Osteocyte (in vitro differentiated cells): ENCODE measurements at regions not wholly inside any gene's neighbourhood (a gene's known extent, or its start where the extent isn't known, plus 50 kb on each side); places are given as distances from the start of the nearest gene placed in this dataset.
"Not testable (repeated sequence)": the region's sequence is repeated elsewhere in the genome, so short reads cannot be mapped to it uniquely, and the experiment has no call there.

ENCODE experiments used
- DNase-seq: peaks from one replicate; pipeline ENCODE4 v3.0.0; 2021; ENCODE audit warnings: mixed read lengths; ENCODE audit not compliant: unreplicated experiment; ENCODE audit errors: extremely low spot score
- H3K27ac Mint-ChIP-seq: one replicate; pipeline ENCODE4 v1.8.0; 2021; ENCODE audit warnings: mild to moderate bottlenecking, mixed read lengths; ENCODE audit not compliant: unreplicated experiment
- H3K27me3 Mint-ChIP-seq: one replicate; pipeline ENCODE4 v1.8.0; 2021; ENCODE audit warnings: mixed read lengths; ENCODE audit not compliant: unreplicated experiment
- H3K36me3 Mint-ChIP-seq: one replicate; pipeline ENCODE4 v1.8.0; 2021; ENCODE audit warnings: mixed read lengths; ENCODE audit not compliant: unreplicated experiment
- H3K4me1 Mint-ChIP-seq: one replicate; pipeline ENCODE4 v1.8.0; 2021; ENCODE audit warnings: mixed read lengths; ENCODE audit not compliant: unreplicated experiment
- H3K4me3 Mint-ChIP-seq: one replicate; pipeline ENCODE4 v1.8.0; 2021; ENCODE audit warnings: mild to moderate bottlenecking, moderate library complexity, mixed read lengths; ENCODE audit not compliant: unreplicated experiment
- H3K9me3 Mint-ChIP-seq: one replicate; pipeline ENCODE4 v1.8.0; 2021; ENCODE audit warnings: mixed read lengths; ENCODE audit not compliant: unreplicated experiment
- CTCF ChIP-seq: fragments of 200-600 bp; sonication (generic); IDR thresholded peaks from 2 replicates; pipeline ENCODE4 v1.5.0; 2021; ENCODE audit warnings: antibody characterized with exemption, mild to moderate bottlenecking, moderate library complexity

DNA sequence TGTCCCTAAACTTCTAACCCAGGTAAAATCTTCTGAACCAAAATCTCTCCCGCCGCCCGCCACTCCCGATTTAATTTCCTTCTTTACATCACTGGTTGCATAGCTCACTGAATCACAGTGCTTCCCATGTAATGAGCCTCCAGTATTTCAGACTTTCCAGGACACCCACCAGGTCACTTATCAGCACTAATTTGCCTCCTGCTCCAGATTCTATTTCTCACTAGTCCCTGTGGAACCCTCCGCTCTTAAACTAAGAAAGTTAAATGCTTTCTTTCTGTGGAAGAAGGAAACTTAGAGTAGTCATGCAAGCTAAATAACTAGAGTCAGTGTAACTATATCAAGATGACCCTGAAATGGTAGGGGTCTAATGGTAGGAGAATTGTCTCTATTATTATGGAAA is 106.6 kb upstream of the OPCML start:
- TF ChIP-seq CTCF, result no peak
- H3K4me3 Mint-ChIP-seq, result no peak overlapping the region
- no peak for DNase-seq
- H3K27ac Mint-ChIP-seq, result no peak overlapping the region
- peaks cover 17% of the 10 kb centered on the region for H3K9me3 Mint-ChIP-seq
- H3K4me1 Mint-ChIP-seq, result no peaks in the 10 kb centered on the region
- H3K27me3 Mint-ChIP-seq, result no peaks in the 10 kb centered on the region
- H3K36me3 Mint-ChIP-seq, result no peaks in the 10 kb centered on the region

DNA sequence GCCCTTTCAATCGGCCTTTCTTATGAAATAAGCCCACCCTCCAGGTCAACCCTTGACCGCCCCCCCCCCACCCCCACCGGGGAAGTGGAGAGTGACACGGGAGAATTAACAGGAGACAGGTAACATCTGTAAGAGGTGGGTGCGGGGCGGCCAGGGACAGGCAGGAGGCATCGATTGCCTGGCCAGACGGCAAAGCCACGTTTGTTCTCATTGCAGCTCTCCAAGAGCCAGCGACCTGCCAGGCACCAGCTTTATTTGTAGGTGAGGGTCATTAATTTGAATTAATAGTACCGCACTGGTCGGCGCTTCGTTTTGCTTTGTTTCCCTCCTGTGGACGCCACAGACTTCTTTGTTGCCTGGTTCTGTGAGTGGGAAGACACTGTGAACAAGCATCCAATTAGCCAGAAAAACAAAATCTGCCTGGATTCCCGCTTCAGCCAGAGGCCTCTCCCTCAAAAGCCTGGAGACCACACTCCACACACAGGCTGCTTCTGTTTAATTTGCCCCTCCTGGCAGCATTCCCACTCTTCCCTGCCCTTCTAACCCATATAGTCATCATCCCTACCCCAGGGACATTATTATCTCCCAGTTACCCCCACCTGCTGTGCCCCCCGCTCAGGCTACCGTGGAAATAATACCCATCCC is 104.5 kb upstream of the OPCML start:
- no peaks in the 10 kb centered on the region for H3K36me3 Mint-ChIP-seq
- no peaks in the 10 kb centered on the region for H3K27me3 Mint-ChIP-seq
- H3K27ac Mint-ChIP-seq, result no peak overlapping the region
- no peak overlapping the region for H3K4me3 Mint-ChIP-seq
- no peak for TF ChIP-seq CTCF
- no peaks in the 10 kb centered on the region for H3K4me1 Mint-ChIP-seq
- H3K9me3 Mint-ChIP-seq, result peaks cover 21% of the 10 kb centered on the region
- no peak for DNase-seq

GRCh38 chr11:133635244-133635739 is 103.0 kb upstream of the OPCML start:
- no peak for DNase-seq
- no peaks in the 10 kb centered on the region for H3K4me1 Mint-ChIP-seq
- no peaks in the 10 kb centered on the region for H3K36me3 Mint-ChIP-seq
- no peak for TF ChIP-seq CTCF
- peaks cover 21% of the 10 kb centered on the region for H3K9me3 Mint-ChIP-seq
- H3K27ac Mint-ChIP-seq, result no peak overlapping the region
- no peak overlapping the region for H3K4me3 Mint-ChIP-seq
- H3K27me3 Mint-ChIP-seq, result no peaks in the 10 kb centered on the region

DNA sequence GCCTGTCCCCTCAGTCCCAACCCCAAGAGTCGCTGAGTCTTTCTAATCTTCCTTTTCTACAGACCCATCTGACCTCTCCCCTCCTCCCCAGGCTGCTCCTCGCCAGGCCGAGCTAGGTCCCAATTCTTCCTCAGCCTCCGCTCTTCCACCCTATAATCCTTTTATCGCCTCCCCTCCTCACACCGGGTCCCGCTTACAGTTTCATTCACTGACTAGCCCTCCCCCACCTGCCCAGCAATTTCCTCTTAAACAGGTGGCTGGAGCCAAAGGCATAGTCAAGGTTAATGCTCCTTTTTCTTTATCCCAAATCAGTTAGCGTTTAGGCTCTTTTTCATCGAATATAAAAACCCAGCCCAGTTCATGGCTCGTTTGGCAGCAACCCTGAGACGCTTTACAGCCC is 96.1 kb upstream of the OPCML start:
- H3K27ac Mint-ChIP-seq, H3K4me3 Mint-ChIP-seq: not testable (repeated sequence)

GRCh38 chr11:133621611-133622010 is 89.3 kb upstream of the OPCML start:
- DNase-seq, result no peak
- Mint-ChIP-seq H3K27ac (no peak overlapping the region), H3K36me3 (no peaks in the 10 kb centered on the region), H3K9me3 (peaks cover 11% of the 10 kb centered on the region), H3K4me3 (no peak overlapping the region), H3K4me1 (no peaks in the 10 kb centered on the region), H3K27me3 (no peaks in the 10 kb centered on the region)
- no peak for TF ChIP-seq CTCF

More for the DNA sequence above, 96.1 kb upstream of the OPCML start:
- DNase-seq, H3K4me1 Mint-ChIP-seq, H3K9me3 Mint-ChIP-seq, H3K27me3 Mint-ChIP-seq, H3K36me3 Mint-ChIP-seq: not testable (repeated sequence)
